ENCODE measurements at regions not wholly inside any gene's neighbourhood (a gene's known extent, or its start where the extent isn't known, plus 50 kb on each side); places are given as distances from the start of the nearest gene placed in this dataset.
A peak's percentile ranks its signal among the peaks of the same experiment; 100 is the strongest.
"Not testable (repeated sequence)": the region's sequence is repeated elsewhere in the genome, so short reads cannot be mapped to it uniquely, and the experiment has no call there.

- DNase-seq = no peak
Measured at GRCh38 chr18:1593091-1593490, 688.4 kb downstream of the ADCYAP1 start.

- DNase-seq = no peak
Measured at GRCh38 chr18:1595195-1595594, 690.5 kb downstream of the ADCYAP1 start.

- no peak for DNase-seq
Measured at GRCh38 chr18:1599196-1599595, 694.5 kb downstream of the ADCYAP1 start.

- DNase-seq = no peak
Measured at GRCh38 chr18:1604751-1605150, 700.1 kb downstream of the ADCYAP1 start.

- DNase-seq = no peak
Measured at GRCh38 chr18:1618364-1618763, 713.7 kb downstream of the ADCYAP1 start.

GRCh38 chr18:1619507-1619906 lies 714.8 kb downstream of the ADCYAP1 start:
- DNase-seq = no peak

GRCh38 chr18:1624612-1625011 lies 719.9 kb downstream of the ADCYAP1 start:
- DNase-seq = no peak

- no peak for DNase-seq
Measured at GRCh38 chr18:1627494-1627893, 722.8 kb downstream of the ADCYAP1 start.

- DNase-seq = no peak
Measured at GRCh38 chr18:1648712-1649111, 744.0 kb downstream of the ADCYAP1 start.

GRCh38 chr18:1652018-1652417 lies 747.3 kb downstream of the ADCYAP1 start:
- DNase-seq = peak; percentile 19

- DNase-seq = no peak
Measured at GRCh38 chr18:1653873-1654272, 749.2 kb downstream of the ADCYAP1 start.

GRCh38 chr18:1657876-1658275 lies 753.2 kb downstream of the ADCYAP1 start:
- DNase-seq = no peak

GRCh38 chr18:1658908-1659566 lies 754.4 kb downstream of the ADCYAP1 start:
- DNase-seq = peak; percentile 58

- DNase-seq = peak; percentile 78
Measured at GRCh38 chr18:1663879-1664705, 759.4 kb downstream of the ADCYAP1 start.

- peak; percentile 60 for DNase-seq
Measured at GRCh38 chr18:1665079-1665478, 760.4 kb downstream of the ADCYAP1 start.

GRCh38 chr18:1668279-1668678 lies 763.6 kb downstream of the ADCYAP1 start:
- DNase-seq = no peak

- DNase-seq = not testable (repeated sequence)
Measured at GRCh38 chr18:1671710-1672109, 767.0 kb downstream of the ADCYAP1 start.

GRCh38 chr18:1676387-1676786 lies 771.7 kb downstream of the ADCYAP1 start:
- no peak for DNase-seq

- no peak for DNase-seq
Measured at GRCh38 chr18:1680108-1680507, 775.4 kb downstream of the ADCYAP1 start.

- no peak for DNase-seq
Measured at GRCh38 chr18:1691863-1692262, 787.2 kb downstream of the ADCYAP1 start.

GRCh38 chr18:1708006-1708405 lies 803.3 kb downstream of the ADCYAP1 start:
- DNase-seq = peak; percentile 24

- DNase-seq = no peak
Measured at GRCh38 chr18:1710114-1710513, 805.4 kb downstream of the ADCYAP1 start.

GRCh38 chr18:1732143-1732542 lies 827.5 kb downstream of the ADCYAP1 start:
- no peak for DNase-seq

GRCh38 chr18:1746131-1746530 lies 825.2 kb downstream of the METTL4 start:
- no peak for DNase-seq

Measured in NCI-H69 (cell line).